ENCODE measurements at regions not wholly inside any gene's neighbourhood (a gene's known extent, or its start where the extent isn't known, plus 50 kb on each side); places are given as distances from the start of the nearest gene placed in this dataset.
"Not testable (repeated sequence)": the region's sequence is repeated elsewhere in the genome, so short reads cannot be mapped to it uniquely, and the experiment has no call there.

DNA sequence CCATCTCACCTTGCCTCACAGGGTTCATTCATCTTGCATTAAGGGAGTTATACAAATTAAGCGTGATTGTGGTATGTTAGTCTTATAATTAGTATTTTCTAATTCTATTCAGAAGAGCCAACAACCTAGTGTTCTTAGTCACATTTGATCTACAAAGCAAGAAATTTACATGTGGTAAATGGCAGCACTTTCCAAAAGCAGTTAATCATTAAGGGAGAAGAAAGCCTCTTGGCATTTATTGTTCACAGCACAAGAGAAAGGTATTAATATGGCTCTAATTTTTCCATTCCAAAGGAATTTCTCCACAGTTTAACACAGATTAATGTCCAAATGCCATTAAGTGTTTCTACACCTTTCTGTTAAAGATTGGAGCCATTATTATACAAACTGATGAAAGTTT lies 1077.1 kb downstream of the ZPLD1 start:
- WGBS, 2 donors: 40 to 48% methylated on average over 1 of the region's 1 CpG
- H3K27me3 ChIP-seq: no peaks in the 10 kb centered on the region
- intact Hi-C loops (cut with DNase I): no loop called here
- no peaks in the 10 kb centered on the region for H3K36me3 ChIP-seq
- H3K4me1 ChIP-seq: no peaks in the 10 kb centered on the region
- no peak overlapping the region for H3K27ac ChIP-seq
- TF ChIP-seq, protein P1, sequence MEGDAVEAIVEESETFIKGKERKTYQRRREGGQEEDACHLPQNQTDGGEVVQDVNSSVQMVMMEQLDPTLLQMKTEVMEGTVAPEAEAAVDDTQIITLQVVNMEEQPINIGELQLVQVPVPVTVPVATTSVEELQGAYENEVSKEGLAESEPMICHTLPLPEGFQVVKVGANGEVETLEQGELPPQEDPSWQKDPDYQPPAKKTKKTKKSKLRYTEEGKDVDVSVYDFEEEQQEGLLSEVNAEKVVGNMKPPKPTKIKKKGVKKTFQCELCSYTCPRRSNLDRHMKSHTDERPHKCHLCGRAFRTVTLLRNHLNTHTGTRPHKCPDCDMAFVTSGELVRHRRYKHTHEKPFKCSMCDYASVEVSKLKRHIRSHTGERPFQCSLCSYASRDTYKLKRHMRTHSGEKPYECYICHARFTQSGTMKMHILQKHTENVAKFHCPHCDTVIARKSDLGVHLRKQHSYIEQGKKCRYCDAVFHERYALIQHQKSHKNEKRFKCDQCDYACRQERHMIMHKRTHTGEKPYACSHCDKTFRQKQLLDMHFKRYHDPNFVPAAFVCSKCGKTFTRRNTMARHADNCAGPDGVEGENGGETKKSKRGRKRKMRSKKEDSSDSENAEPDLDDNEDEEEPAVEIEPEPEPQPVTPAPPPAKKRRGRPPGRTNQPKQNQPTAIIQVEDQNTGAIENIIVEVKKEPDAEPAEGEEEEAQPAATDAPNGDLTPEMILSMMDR (IDR thresholded peaks at IDR 0.05): no peak
- TF ChIP-seq POLR2A (IDR thresholded peaks at IDR 0.05): no peak
- H3K9me3 ChIP-seq: no peaks in the 10 kb centered on the region
- no peak overlapping the region for H3K4me3 ChIP-seq
- no peak for DNase-seq

DNA sequence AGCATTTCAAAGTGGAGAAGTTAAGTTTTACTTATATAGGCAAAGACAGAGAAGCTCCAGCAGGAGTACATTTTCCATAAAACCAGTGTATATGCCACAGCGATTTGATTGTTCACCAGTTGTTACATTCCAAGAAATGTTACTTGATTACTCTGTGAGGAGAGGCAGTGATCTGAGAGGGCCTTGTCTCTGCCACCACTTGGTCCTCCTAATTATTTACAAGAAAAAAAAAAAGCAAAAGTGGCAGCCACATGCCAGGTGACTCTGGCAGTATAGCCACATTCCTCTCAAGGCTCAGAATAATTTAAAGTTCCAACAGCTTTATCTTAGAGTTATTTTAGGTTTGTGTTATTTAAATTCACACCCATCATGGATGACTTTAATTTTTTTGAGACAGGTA lies 1077.8 kb downstream of the ZPLD1 start:
- TF ChIP-seq, protein P1 (IDR thresholded peaks at IDR 0.05): no peak
- no peak for TF ChIP-seq POLR2A (IDR thresholded peaks at IDR 0.05)
- WGBS, 2 donors: 55 to 78% methylated on average over 1 of the region's 1 CpG
- Histone ChIP-seq H3K27ac (no peak overlapping the region), H3K36me3 (no peaks in the 10 kb centered on the region), H3K4me3 (no peak overlapping the region), H3K27me3 (no peaks in the 10 kb centered on the region), H3K9me3 (no peaks in the 10 kb centered on the region), H3K4me1 (no peaks in the 10 kb centered on the region)
- no peak for DNase-seq
- intact Hi-C loops (cut with DNase I): no loop called here

DNA sequence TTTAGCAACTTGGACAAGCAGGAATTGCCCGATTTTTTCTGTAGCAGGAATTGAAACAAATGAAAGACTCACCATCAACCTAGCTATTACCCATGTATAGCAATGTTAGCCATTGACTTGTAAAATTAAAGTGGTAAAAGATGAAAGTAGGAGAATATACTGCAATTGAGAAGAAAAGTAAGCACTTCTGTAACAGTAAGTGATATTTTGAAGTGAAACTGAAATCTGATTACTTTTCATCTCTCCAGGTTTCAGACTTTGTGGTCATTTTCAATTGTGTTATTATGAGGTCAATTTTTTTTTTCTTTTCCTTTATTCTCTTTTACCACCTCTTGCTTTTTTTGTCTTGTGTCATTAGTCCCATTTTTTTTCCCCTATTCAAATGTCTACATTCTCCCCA lies 1078.2 kb downstream of the ZPLD1 start:
- WGBS, 2 donors: 75 to 100% methylated on average over 1 of the region's 1 CpG
- intact Hi-C loops (cut with DNase I): no loop called here
- H3K27me3 ChIP-seq: no peaks in the 10 kb centered on the region
- no peak for DNase-seq
- no peaks in the 10 kb centered on the region for H3K4me1 ChIP-seq
- H3K36me3 ChIP-seq: no peaks in the 10 kb centered on the region
- H3K9me3 ChIP-seq: no peaks in the 10 kb centered on the region
- no peak overlapping the region for H3K27ac ChIP-seq
- H3K4me3 ChIP-seq: no peak overlapping the region
- TF ChIP-seq, protein P1 (IDR thresholded peaks at IDR 0.05): no peak
- TF ChIP-seq POLR2A (IDR thresholded peaks at IDR 0.05): no peak

DNA sequence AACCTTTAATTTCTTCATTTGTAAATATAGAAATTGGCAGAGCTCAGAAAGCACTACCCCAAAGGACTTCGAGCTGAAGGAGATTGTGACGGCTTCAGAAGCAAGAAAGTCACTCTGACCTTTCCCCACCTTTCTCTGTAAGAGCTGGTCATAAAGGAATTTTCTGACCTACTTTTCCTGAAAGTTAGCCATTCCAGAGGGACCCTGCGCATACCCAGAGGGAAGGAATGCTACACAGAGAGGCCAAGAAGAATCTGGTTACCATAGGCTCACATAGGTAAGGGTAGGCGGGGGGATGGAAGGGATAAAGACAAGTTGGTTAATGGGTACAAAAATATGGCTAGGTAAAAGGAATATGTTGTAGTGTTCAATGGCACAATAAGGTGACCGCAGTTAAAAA lies 1080.3 kb downstream of the ZPLD1 start:
- Histone ChIP-seq H3K4me1 (no peaks in the 10 kb centered on the region), H3K9me3 (no peaks in the 10 kb centered on the region), H3K27me3 (no peaks in the 10 kb centered on the region), H3K27ac (no peak overlapping the region), H3K4me3 (no peak overlapping the region), H3K36me3 (no peaks in the 10 kb centered on the region)
- WGBS, 2 donors: 70 to 94% methylated on average over 5 of the region's 5 CpGs
- DNase-seq: no peak
- TF ChIP-seq, protein P1 (IDR thresholded peaks at IDR 0.05): no peak
- TF ChIP-seq POLR2A (IDR thresholded peaks at IDR 0.05): no peak
- intact Hi-C loops (cut with DNase I): no loop called here

DNA sequence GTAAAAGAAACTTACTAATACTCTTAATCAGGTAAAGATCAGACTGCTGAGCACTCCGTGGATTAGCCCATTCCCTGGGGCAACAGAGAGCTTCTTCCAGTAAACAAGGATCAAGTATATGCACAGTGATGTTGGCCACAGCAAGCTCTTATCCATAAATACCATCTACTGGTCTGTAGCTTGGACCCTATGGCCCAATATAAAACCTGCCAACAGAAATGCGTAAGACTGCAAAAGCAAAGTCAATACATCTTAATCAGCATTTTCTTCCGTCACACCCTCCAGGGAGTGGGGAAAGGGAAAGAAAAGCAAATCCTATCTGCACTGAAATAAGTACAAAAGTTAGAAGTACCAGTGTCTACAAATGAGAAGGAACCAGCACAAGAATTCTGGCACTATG lies 1082.1 kb downstream of the ZPLD1 start:
- H3K27me3 ChIP-seq: no peaks in the 10 kb centered on the region
- no peak overlapping the region for H3K4me3 ChIP-seq
- H3K27ac ChIP-seq: no peak overlapping the region
- TF ChIP-seq, protein P1 (IDR thresholded peaks at IDR 0.05): no peak
- TF ChIP-seq POLR2A (IDR thresholded peaks at IDR 0.05): no peak
- no peaks in the 10 kb centered on the region for H3K4me1 ChIP-seq
- intact Hi-C loops (cut with DNase I): no loop called here
- H3K9me3 ChIP-seq: peaks cover 0 to 4% (median 3%) of the 10 kb centered on the region in 3 donors
- no peaks in the 10 kb centered on the region for H3K36me3 ChIP-seq
- 72 to 76% methylated on average over 3 of the region's 3 CpGs for WGBS, 2 donors
- no peak for DNase-seq

DNA sequence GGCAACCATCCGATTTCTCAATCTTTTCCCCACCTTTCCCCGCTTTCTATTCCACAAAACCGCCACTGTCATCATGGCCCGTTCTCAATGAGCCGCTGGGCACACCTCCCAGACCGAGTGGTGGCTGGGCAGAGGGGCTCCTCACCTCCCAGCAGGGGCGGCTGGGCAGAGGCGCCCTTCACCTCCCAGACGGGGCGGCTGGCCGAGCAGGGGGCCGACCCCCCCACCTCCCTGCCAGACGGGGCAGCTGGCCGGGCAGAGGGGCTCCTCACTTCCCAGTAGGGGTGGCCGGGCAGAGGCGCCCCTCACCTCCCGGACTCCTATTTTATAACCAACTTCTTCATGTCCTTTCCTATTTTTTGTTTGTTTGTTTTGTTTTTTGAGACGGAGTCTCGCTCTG lies 1096.5 kb downstream of the ZPLD1 start:
- intact Hi-C loops (cut with DNase I); H3K9me3 ChIP-seq; H3K36me3 ChIP-seq; H3K4me3 ChIP-seq; H3K27me3 ChIP-seq; H3K4me1 ChIP-seq; DNase-seq; H3K27ac ChIP-seq: not testable (repeated sequence)
- WGBS, 2 donors: 80 to 92% methylated on average over 1 to 8 of the region's 19 CpGs
